Fibroblast of mammary gland (primary cell): ENCODE measurements at regions not wholly inside any gene's neighbourhood (a gene's known extent, or its start where the extent isn't known, plus 50 kb on each side); places are given as distances from the start of the nearest gene placed in this dataset.

Experiments
- DNase-seq: peaks from one replicate; pipeline ENCODE4 v3.0.0-alpha.2; 2010; ENCODE audit warnings: low read depth
- H3K4me3 ChIP-seq: 2 replicates; pipeline ENCODE4 v1.5.1; 2011; ENCODE audit warnings: low read depth, mild to moderate bottlenecking, low read length, moderate library complexity; ENCODE audit not compliant: control insufficient read depth
- CTCF ChIP-seq: conservative IDR thresholded peaks from 2 replicates; pipeline ENCODE4 v1.5.1; 2011; ENCODE audit warnings: low read depth, low read length, inconsistent platforms; ENCODE audit not compliant: control insufficient read depth, insufficient read depth

GRCh38 chr1:25090707-25091422 lies 141.4 kb downstream of the SYF2 start:
- H3K4me3 ChIP-seq = no peak overlapping the region
- DNase-seq = no peak
- TF ChIP-seq CTCF = no peak

GRCh38 chr1:25089772-25090171 lies 142.5 kb downstream of the SYF2 start:
- no peak for DNase-seq
- no peak for TF ChIP-seq CTCF
- H3K4me3 ChIP-seq = no peak overlapping the region

- TF ChIP-seq CTCF = no peak
- H3K4me3 ChIP-seq = no peak overlapping the region
- DNase-seq = no peak
Observed at GRCh38 chr1:25088946-25089345, 143.4 kb downstream of the SYF2 start.

GRCh38 chr1:25088180-25088701 lies 144.1 kb downstream of the SYF2 start:
- H3K4me3 ChIP-seq = no peak overlapping the region
- no peak for DNase-seq
- TF ChIP-seq CTCF = no peak

- TF ChIP-seq CTCF = no peak
- DNase-seq = no peak
- no peak overlapping the region for H3K4me3 ChIP-seq
Observed at GRCh38 chr1:25086518-25087079, 145.7 kb downstream of the SYF2 start.

GRCh38 chr1:25084407-25084806 lies 147.9 kb downstream of the SYF2 start:
- no peak for TF ChIP-seq CTCF
- no peak overlapping the region for H3K4me3 ChIP-seq
- DNase-seq = no peak
